ENCODE measurements at regions not wholly inside any gene's neighbourhood (a gene's known extent, or its start where the extent isn't known, plus 50 kb on each side); places are given as distances from the start of the nearest gene placed in this dataset.

DNA sequence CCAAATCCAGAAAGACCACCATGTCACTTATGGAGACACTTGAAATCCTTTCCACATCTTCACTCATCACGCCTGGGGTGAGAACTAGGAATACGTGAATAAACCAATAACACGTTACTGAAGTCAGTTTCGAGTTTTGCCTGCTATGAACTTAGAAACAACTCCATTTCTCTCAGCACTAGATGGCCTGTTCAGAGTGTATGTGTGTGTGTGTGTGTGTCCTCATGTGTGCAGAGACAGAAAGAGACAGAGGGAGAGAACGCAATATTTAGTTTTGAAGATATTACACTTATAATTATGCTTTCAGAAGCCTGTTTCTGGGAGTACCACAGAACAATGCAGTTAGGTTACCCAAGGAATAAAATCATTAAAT is 81.2 kb upstream of the CCN6 start:
- no peaks in the 10 kb centered on the region for H3K27me3 ChIP-seq (replicated peaks; ENCODE audit: control insufficient read depth, insufficient read depth, low read length)
- Mint-ChIP-seq H3K4me1 (ENCODE audit: low read depth, unreplicated experiment) (peaks cover 11% of the 10 kb centered on the region), H3K9me3 (ENCODE audit: unreplicated experiment) (no peaks in the 10 kb centered on the region), H3K27me3 (ENCODE audit: insufficient read depth, unreplicated experiment) (peaks cover 5% of the 10 kb centered on the region), H3K36me3 (ENCODE audit: insufficient read depth, unreplicated experiment) (no peaks in the 10 kb centered on the region), H3K4me3 (ENCODE audit: unreplicated experiment) (peak overlapping the region; percentile 42), H3K27ac (ENCODE audit: unreplicated experiment) (peak overlapping the region; percentile 76)
- H3K4me3 ChIP-seq (ENCODE audit: low read depth, low read length): no peak overlapping the region
- H3K9me3 ChIP-seq: no peaks in the 10 kb centered on the region
- TF ChIP-seq, protein P1, sequence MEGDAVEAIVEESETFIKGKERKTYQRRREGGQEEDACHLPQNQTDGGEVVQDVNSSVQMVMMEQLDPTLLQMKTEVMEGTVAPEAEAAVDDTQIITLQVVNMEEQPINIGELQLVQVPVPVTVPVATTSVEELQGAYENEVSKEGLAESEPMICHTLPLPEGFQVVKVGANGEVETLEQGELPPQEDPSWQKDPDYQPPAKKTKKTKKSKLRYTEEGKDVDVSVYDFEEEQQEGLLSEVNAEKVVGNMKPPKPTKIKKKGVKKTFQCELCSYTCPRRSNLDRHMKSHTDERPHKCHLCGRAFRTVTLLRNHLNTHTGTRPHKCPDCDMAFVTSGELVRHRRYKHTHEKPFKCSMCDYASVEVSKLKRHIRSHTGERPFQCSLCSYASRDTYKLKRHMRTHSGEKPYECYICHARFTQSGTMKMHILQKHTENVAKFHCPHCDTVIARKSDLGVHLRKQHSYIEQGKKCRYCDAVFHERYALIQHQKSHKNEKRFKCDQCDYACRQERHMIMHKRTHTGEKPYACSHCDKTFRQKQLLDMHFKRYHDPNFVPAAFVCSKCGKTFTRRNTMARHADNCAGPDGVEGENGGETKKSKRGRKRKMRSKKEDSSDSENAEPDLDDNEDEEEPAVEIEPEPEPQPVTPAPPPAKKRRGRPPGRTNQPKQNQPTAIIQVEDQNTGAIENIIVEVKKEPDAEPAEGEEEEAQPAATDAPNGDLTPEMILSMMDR (IDR thresholded peaks at IDR 0.05; ENCODE audit: insufficient read depth in 1 of 2, low read depth in 1 of 2, low read length in 1 of 2, severe bottlenecking in 1 of 2, unreplicated experiment in 1 of 2): no peak
- CTCF ChIA-PET: no interaction called here
- BruUV-seq (replicated peaks): no TSS peak
- H3K36me3 ChIP-seq (ENCODE audit: control insufficient read depth, insufficient read depth, low read length): no peaks in the 10 kb centered on the region
- peaks cover 9% of the 10 kb centered on the region; the same call in 1 of the 2 replicates for H3K4me1 ChIP-seq
- intact Hi-C loops (cut with micrococcal nuclease; ENCODE audit: unreplicated experiment): no loop called here
- DNase-seq: no peak
- POLR2A ChIA-PET: no interaction called here

DNA sequence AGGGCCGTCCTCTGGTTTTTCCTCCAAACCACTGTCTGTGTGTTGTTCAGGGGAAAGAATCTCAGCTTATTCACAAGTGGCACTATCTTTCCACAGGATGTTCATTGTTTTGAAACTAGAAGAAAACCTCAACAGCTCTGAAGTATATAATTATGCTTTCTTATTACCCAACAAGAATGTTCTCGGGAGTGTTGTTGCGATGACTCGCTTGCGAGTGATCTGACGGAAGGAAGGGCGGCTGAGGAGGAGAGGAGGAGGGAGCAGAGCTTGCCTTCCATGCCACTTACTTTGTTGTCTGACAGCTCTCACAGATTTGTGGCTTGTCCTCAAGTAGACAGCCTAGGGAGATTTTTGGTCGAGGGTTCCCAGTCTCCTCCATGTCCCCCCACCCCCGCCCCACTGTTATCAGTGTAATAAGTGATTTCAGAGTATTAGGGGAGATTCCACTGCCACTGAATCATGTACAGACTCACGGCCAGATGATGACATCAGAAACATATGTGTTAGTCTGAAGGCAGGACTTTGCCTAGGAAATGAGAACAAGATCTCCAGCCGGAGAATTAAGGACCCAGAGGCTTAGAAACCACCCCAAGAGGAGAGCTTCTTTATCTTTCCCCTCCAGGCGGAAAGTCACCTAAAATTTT is 80.7 kb upstream of the CCN6 start:
- no peaks in the 10 kb centered on the region for H3K27me3 ChIP-seq (replicated peaks; ENCODE audit: control insufficient read depth, insufficient read depth, low read length)
- TF ChIP-seq, protein P1 (IDR thresholded peaks at IDR 0.05; ENCODE audit: insufficient read depth in 1 of 2, low read depth in 1 of 2, low read length in 1 of 2, severe bottlenecking in 1 of 2, unreplicated experiment in 1 of 2): no peak
- no peaks in the 10 kb centered on the region for H3K9me3 ChIP-seq
- Mint-ChIP-seq H3K27ac (ENCODE audit: unreplicated experiment) (peak overlapping the region; percentile 76), H3K4me1 (ENCODE audit: low read depth, unreplicated experiment) (peaks cover 11% of the 10 kb centered on the region), H3K9me3 (ENCODE audit: unreplicated experiment) (no peaks in the 10 kb centered on the region), H3K36me3 (ENCODE audit: insufficient read depth, unreplicated experiment) (no peaks in the 10 kb centered on the region), H3K4me3 (ENCODE audit: unreplicated experiment) (peak overlapping the region; percentile 42), H3K27me3 (ENCODE audit: insufficient read depth, unreplicated experiment) (peaks cover 2% of the 10 kb centered on the region)
- BruUV-seq (replicated peaks): no TSS peak
- ChIA-PET POLR2A (no interaction called here), CTCF (no interaction called here)
- H3K4me1 ChIP-seq: peaks cover 9% of the 10 kb centered on the region; the same call in 1 of the 2 replicates
- no peak overlapping the region for H3K4me3 ChIP-seq (ENCODE audit: low read depth, low read length)
- intact Hi-C loops (cut with micrococcal nuclease; ENCODE audit: unreplicated experiment): no loop called here
- no peaks in the 10 kb centered on the region for H3K36me3 ChIP-seq (ENCODE audit: control insufficient read depth, insufficient read depth, low read length)
- peak in 1 of 2 experiments; percentile 38 for DNase-seq

DNA sequence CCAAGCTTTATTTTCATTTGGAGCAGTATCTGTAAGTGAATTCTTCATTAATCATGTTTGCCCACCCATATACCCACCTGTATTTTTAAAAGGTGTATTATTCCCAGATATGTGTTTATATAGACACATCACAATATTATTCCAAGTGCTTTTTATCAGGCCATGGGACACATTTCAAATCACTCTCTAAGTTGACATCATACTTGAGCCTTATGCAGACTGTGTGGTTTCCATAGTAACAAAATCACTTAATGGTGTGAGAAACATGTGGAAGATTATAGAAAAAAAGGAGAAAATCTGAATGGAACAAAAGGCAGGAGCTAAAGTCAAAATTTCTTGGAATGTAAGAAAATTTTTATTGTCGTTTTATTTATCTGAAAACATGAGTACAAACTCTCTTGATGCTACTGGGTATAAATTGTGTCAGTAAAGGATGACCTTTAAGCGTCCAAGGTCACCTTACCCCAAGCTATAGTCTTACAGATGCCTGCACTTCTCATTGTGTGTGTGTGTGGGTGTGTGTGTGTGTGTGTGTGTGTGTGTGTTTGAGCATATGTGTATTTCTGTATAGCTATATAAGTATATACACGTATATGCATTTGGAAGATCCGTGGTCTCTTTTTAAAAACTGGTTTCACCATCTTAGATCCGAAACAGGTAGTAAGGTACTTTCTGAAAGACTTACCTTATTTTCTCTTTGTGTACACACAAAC is 79.8 kb upstream of the CCN6 start:
- H3K27ac Mint-ChIP-seq (ENCODE audit: unreplicated experiment): peak overlapping the region; percentile 76
- Histone ChIP-seq H3K4me1 (peaks cover 9% of the 10 kb centered on the region; the same call in 1 of the 2 replicates), H3K27me3 (replicated peaks; ENCODE audit: control insufficient read depth, insufficient read depth, low read length) (no peaks in the 10 kb centered on the region), H3K9me3 (no peaks in the 10 kb centered on the region), H3K36me3 (ENCODE audit: control insufficient read depth, insufficient read depth, low read length) (no peaks in the 10 kb centered on the region), H3K4me3 (ENCODE audit: low read depth, low read length) (no peak overlapping the region)
- POLR2A ChIA-PET: no interaction called here
- no peak for DNase-seq
- TF ChIP-seq, protein P1 (IDR thresholded peaks at IDR 0.05; ENCODE audit: insufficient read depth in 1 of 2, low read depth in 1 of 2, low read length in 1 of 2, severe bottlenecking in 1 of 2, unreplicated experiment in 1 of 2): no peak
- intact Hi-C loops (cut with micrococcal nuclease; ENCODE audit: unreplicated experiment): no loop called here
- no peaks in the 10 kb centered on the region for H3K9me3 Mint-ChIP-seq (ENCODE audit: unreplicated experiment)
- H3K4me1 Mint-ChIP-seq (ENCODE audit: low read depth, unreplicated experiment): peaks cover 11% of the 10 kb centered on the region
- BruUV-seq (replicated peaks): no TSS peak
- H3K4me3 Mint-ChIP-seq (ENCODE audit: unreplicated experiment): no peak overlapping the region
- peaks cover 2% of the 10 kb centered on the region for H3K27me3 Mint-ChIP-seq (ENCODE audit: insufficient read depth, unreplicated experiment)
- CTCF ChIA-PET: no interaction called here
- H3K36me3 Mint-ChIP-seq (ENCODE audit: insufficient read depth, unreplicated experiment): no peaks in the 10 kb centered on the region

All from Caco-2 (cell line).